Retinal pigment epithelial cell (primary cell): ENCODE measurements at regions not wholly inside any gene's neighbourhood (a gene's known extent, or its start where the extent isn't known, plus 50 kb on each side); places are given as distances from the start of the nearest gene placed in this dataset.

Source experiments
- DNase-seq: peaks from one replicate; pipeline ENCODE4 v3.0.0-alpha.2; 2010; ENCODE audit warnings: low read depth
- H3K4me3 ChIP-seq: 2 replicates; pipeline ENCODE4 v1.5.1; 2011; ENCODE audit warnings: mild to moderate bottlenecking, low read length, control low read depth, moderate library complexity
- TF ChIP-seq, protein P1 (sequence below): conservative IDR thresholded peaks from 2 replicates; pipeline ENCODE4 v1.5.1; 2011; ENCODE audit warnings: low read depth, low read length, control low read depth, inconsistent platforms

DNA sequence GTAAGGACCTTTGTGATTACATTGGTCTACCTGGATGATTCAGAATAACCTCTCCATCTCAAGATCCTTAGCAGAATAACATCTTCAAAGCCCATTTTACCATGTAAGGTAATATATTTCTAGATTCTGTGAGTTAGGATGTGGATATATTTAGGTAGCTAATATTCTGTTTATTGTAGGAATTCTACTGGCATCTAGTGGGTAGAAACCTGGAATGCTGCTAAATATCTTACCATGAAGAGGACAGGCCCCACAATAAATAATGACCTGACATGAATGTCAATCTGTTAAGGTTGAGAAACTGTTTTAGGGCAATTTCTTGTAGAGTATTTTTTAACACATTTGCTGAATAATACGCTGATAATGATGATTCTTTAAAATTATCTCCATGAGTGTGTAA, 426.8 kb downstream of the MAN2A1 start:
- TF ChIP-seq, protein P1, sequence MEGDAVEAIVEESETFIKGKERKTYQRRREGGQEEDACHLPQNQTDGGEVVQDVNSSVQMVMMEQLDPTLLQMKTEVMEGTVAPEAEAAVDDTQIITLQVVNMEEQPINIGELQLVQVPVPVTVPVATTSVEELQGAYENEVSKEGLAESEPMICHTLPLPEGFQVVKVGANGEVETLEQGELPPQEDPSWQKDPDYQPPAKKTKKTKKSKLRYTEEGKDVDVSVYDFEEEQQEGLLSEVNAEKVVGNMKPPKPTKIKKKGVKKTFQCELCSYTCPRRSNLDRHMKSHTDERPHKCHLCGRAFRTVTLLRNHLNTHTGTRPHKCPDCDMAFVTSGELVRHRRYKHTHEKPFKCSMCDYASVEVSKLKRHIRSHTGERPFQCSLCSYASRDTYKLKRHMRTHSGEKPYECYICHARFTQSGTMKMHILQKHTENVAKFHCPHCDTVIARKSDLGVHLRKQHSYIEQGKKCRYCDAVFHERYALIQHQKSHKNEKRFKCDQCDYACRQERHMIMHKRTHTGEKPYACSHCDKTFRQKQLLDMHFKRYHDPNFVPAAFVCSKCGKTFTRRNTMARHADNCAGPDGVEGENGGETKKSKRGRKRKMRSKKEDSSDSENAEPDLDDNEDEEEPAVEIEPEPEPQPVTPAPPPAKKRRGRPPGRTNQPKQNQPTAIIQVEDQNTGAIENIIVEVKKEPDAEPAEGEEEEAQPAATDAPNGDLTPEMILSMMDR = no peak
- DNase-seq = no peak
- no peak overlapping the region for H3K4me3 ChIP-seq

DNA sequence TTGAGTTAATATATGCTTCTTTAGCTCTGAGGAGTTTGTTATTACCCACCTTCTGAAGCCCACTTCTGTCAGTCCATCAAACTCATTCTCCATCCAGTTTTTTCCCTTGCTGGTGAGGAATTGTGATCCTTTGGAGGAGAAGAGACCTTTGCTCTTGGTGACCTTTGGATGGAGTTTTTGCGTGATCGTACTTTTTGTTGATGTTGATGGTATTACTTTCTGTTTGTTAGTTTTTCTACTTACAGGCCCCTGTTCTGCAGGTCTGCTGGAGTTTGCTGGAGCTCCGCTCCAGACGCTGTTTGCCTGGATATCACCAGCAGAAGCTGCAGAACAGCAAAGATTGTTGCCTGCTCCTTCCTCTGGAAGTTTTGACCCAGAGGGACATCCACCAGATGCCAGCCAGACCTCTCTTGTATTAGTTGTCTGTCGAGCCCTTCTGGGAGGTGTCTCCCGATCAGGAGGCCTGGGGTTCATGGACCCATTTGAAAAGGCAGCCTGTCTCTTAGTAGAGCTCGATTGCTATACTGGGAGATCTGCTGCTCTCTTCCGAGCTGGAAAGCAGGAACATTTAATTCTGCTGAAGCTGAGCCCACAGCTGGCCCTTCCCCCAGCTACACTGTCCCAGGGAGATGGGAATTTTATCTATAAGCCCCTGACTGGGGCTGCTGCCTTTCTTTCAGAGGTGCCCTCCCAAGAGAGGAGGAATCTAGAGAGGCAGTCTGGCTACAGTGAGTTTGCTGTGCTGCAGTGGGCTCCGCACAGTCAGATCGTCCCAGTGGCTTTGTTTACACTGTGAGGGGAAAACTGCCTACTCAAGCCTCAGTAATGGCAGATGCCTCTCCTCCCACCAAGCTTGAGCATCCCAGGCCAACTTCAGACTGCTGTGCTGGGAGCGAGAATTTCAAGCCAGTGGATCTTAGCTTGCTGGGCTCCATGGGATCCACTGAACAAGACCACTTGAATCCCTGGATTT, 445.5 kb downstream of the MAN2A1 start:
- H3K4me3 ChIP-seq = no peak overlapping the region
- TF ChIP-seq, protein P1 = no peak

DNA sequence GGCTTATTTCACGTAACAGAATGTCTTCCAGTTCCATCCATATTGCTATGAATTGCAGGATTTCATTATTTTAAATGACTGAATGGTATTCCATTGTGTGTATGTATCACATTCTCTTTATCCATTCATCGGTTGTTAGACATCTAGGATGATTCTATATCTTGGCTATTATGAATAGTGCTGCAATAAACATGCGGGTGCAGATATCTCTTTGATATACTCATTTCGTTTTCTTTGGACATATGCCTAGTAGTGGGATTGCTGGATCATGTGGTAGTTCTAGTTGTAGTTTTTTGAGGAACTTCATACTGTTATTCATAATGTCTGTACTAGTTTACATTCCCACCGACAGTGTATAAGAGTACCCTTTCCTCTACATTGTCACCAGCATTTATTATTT, 460.5 kb downstream of the MAN2A1 start:
- DNase-seq = no peak
- TF ChIP-seq, protein P1 = no peak
- no peak overlapping the region for H3K4me3 ChIP-seq

More for the DNA sequence above, 445.5 kb downstream of the MAN2A1 start:
- no peak for DNase-seq

DNA sequence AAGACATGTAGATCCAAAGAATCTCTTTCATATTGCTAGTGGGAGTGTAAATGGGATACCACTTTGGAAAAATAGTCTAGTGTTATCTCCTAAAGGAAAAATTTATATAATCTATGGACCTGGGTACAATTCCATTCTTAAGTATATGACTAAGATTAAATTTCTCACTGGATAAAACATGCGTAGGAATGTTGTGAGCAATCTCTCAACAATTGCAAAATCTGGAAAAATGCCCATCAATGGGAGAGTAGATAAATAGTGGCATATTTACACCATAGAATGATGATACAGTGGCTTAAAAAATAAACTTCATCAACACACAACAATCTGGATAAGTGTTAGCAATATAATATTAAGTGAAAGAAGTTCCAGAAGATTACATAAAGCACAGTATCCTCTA, 469.5 kb downstream of the MAN2A1 start:
- H3K4me3 ChIP-seq = no peak overlapping the region
- DNase-seq = no peak
- TF ChIP-seq, protein P1 = no peak

DNA sequence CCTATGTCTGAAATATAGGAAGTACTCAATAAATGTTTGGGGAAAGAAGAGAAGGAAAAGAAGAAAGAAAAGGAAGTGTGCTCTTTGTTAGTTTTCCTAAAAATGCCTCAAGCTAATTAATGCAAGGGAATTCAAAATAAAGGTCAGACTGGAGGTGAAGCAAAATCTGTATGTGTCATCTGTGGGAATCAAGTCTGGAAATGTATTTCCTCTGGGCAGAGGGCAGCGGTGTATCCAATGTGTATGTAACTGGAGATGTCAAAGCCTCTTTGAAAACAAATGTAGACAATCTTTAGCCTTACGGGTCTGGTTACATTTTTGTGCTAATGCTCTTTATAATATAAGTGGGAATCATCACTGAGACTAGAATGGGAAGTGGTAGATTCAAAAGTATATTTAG, 471.4 kb downstream of the MAN2A1 start:
- DNase-seq = no peak
- TF ChIP-seq, protein P1 = no peak
- H3K4me3 ChIP-seq = no peak overlapping the region

DNA sequence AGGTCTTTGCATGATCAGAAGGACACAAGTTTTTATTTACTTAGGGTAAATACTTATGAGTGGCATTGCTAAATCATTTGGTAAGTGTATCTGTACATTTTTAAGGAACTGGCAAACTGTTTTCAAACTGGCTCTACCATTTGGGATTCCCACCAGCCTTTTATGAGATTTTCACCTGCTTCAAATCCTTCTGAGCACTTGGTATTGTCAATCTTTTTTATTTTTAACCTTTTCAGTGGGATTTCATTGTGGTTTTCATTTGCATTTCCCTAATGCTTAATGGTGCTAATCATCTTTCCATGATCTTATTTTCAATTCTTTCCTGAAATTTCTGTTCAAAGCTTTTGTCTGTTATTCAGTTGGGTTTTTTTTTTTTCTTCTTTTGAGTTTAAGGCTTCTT, 475.6 kb downstream of the MAN2A1 start:
- no peak overlapping the region for H3K4me3 ChIP-seq
- TF ChIP-seq, protein P1 = no peak
- no peak for DNase-seq

DNA sequence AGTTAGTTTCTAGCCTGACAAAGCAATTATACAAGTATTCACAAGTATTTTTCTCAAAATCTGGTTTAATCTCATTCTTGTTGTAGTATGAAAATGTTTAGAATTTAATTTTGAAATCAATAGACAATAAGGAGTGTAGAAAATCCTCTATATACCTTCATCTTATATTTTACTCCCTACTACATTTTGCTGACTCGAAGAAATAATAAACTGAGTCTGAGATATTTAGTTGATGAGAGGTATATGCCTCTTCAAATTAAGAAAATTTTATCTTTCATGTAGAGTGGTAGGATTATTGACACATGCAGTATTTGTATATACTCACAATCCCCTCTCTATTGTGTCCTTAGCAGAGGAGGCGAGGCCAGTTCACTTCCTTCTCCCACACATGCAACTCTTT, 477.7 kb downstream of the MAN2A1 start:
- H3K4me3 ChIP-seq = no peak overlapping the region
- TF ChIP-seq, protein P1 = no peak
- no peak for DNase-seq
